AG09319 (cell line): ENCODE measurements at regions not wholly inside any gene's neighbourhood (a gene's known extent, or its start where the extent isn't known, plus 50 kb on each side); places are given as distances from the start of the nearest gene placed in this dataset.

Source experiments
- DNase-seq: peaks from one replicate; pipeline ENCODE4 v3.0.0-alpha.2; 2010; ENCODE audit warnings: low read depth; ENCODE audit errors: extremely low read depth
- CTCF ChIP-seq: IDR thresholded peaks from 2 replicates; pipeline ENCODE4 v1.5.1; 2011; ENCODE audit warnings: low read depth, mild to moderate bottlenecking, inconsistent platforms, low read length, moderate library complexity

- no peak for TF ChIP-seq CTCF
Observed at GRCh38 chr6:14226051-14226660, 108.6 kb downstream of the CD83 start.

GRCh38 chr6:14228571-14228970 lies 111.0 kb downstream of the CD83 start:
- no peak for DNase-seq
- TF ChIP-seq CTCF, result no peak

More at GRCh38 chr6:14226051-14226660, 108.6 kb downstream of the CD83 start:
- DNase-seq, result no peak

GRCh38 chr6:14231071-14231483 lies 113.5 kb downstream of the CD83 start:
- DNase-seq, result no peak
- no peak for TF ChIP-seq CTCF

GRCh38 chr6:14231501-14232280 lies 114.1 kb downstream of the CD83 start:
- DNase-seq, result no peak
- no peak for TF ChIP-seq CTCF

- TF ChIP-seq CTCF, result no peak
- no peak for DNase-seq
Observed at GRCh38 chr6:14232889-14233288, 115.3 kb downstream of the CD83 start.

- DNase-seq, result no peak
- TF ChIP-seq CTCF, result no peak
Observed at GRCh38 chr6:14235653-14236356, 118.2 kb downstream of the CD83 start.

GRCh38 chr6:14239097-14239496 lies 121.5 kb downstream of the CD83 start:
- no peak for TF ChIP-seq CTCF
- DNase-seq, result no peak
